ENCODE measurements at regions not wholly inside any gene's neighbourhood (a gene's known extent, or its start where the extent isn't known, plus 50 kb on each side); places are given as distances from the start of the nearest gene placed in this dataset.

GRCh38 chr6:106002005-106002404 is 84.1 kb upstream of the PRDM1 start:
- H3K4me3 ChIP-seq (ENCODE audit: low read depth, low read length) = no peak overlapping the region
- peaks cover 16% of the 10 kb centered on the region for H3K27me3 ChIP-seq (ENCODE audit: control insufficient read depth, insufficient read depth, low read length)
- H3K36me3 ChIP-seq (ENCODE audit: control insufficient read depth, insufficient read depth, low read length) = no peaks in the 10 kb centered on the region
- no peaks in the 10 kb centered on the region for H3K9me3 ChIP-seq (ENCODE audit: control insufficient read depth, insufficient read depth, low read length)
- H3K9ac ChIP-seq (ENCODE audit: low read depth, low read length) = no peak overlapping the region
- H3K4me1 ChIP-seq (ENCODE audit: control insufficient read depth, insufficient read depth, low read length) = peaks cover 34% of the 10 kb centered on the region

GRCh38 chr6:106000935-106001334 is 85.2 kb upstream of the PRDM1 start:
- no peak overlapping the region for H3K9ac ChIP-seq (ENCODE audit: low read depth, low read length)
- H3K9me3 ChIP-seq (ENCODE audit: control insufficient read depth, insufficient read depth, low read length) = no peaks in the 10 kb centered on the region
- peaks cover 27% of the 10 kb centered on the region for H3K27me3 ChIP-seq (ENCODE audit: control insufficient read depth, insufficient read depth, low read length)
- H3K4me1 ChIP-seq (ENCODE audit: control insufficient read depth, insufficient read depth, low read length) = peaks cover 32% of the 10 kb centered on the region
- no peak overlapping the region for H3K4me3 ChIP-seq (ENCODE audit: low read depth, low read length)
- no peaks in the 10 kb centered on the region for H3K36me3 ChIP-seq (ENCODE audit: control insufficient read depth, insufficient read depth, low read length)

- H3K9ac ChIP-seq (ENCODE audit: low read depth, low read length) = no peak overlapping the region
- H3K4me3 ChIP-seq (ENCODE audit: low read depth, low read length) = no peak overlapping the region
- peaks cover 58% of the 10 kb centered on the region for H3K27me3 ChIP-seq (ENCODE audit: control insufficient read depth, insufficient read depth, low read length)
- H3K9me3 ChIP-seq (ENCODE audit: control insufficient read depth, insufficient read depth, low read length) = no peaks in the 10 kb centered on the region
- peaks cover 12% of the 10 kb centered on the region for H3K4me1 ChIP-seq (ENCODE audit: control insufficient read depth, insufficient read depth, low read length)
- no peaks in the 10 kb centered on the region for H3K36me3 ChIP-seq (ENCODE audit: control insufficient read depth, insufficient read depth, low read length)
Measured at GRCh38 chr6:105997482-105997881, 88.7 kb upstream of the PRDM1 start.

- Histone ChIP-seq H3K9me3 (ENCODE audit: control insufficient read depth, insufficient read depth, low read length) (no peaks in the 10 kb centered on the region), H3K27me3 (ENCODE audit: control insufficient read depth, insufficient read depth, low read length) (peaks cover 75% of the 10 kb centered on the region), H3K4me3 (ENCODE audit: low read depth, low read length) (peak overlapping the region; percentile 59), H3K9ac (ENCODE audit: low read depth, low read length) (no peak overlapping the region), H3K36me3 (ENCODE audit: control insufficient read depth, insufficient read depth, low read length) (no peaks in the 10 kb centered on the region), H3K4me1 (ENCODE audit: control insufficient read depth, insufficient read depth, low read length) (peaks cover 11% of the 10 kb centered on the region)
Measured at GRCh38 chr6:105995391-105995865, 90.7 kb upstream of the PRDM1 start.

- H3K9ac ChIP-seq (ENCODE audit: low read depth, low read length) = no peak overlapping the region
- H3K4me3 ChIP-seq (ENCODE audit: low read depth, low read length) = peak overlapping the region; percentile 59
- no peaks in the 10 kb centered on the region for H3K36me3 ChIP-seq (ENCODE audit: control insufficient read depth, insufficient read depth, low read length)
- peaks cover 11% of the 10 kb centered on the region for H3K4me1 ChIP-seq (ENCODE audit: control insufficient read depth, insufficient read depth, low read length)
- no peaks in the 10 kb centered on the region for H3K9me3 ChIP-seq (ENCODE audit: control insufficient read depth, insufficient read depth, low read length)
- H3K27me3 ChIP-seq (ENCODE audit: control insufficient read depth, insufficient read depth, low read length) = peaks cover 81% of the 10 kb centered on the region
Measured at GRCh38 chr6:105994591-105995390, 91.3 kb upstream of the PRDM1 start.

GRCh38 chr6:105994118-105994590 is 92.0 kb upstream of the PRDM1 start:
- Histone ChIP-seq H3K36me3 (ENCODE audit: control insufficient read depth, insufficient read depth, low read length) (no peaks in the 10 kb centered on the region), H3K9ac (ENCODE audit: low read depth, low read length) (no peak overlapping the region), H3K9me3 (ENCODE audit: control insufficient read depth, insufficient read depth, low read length) (no peaks in the 10 kb centered on the region), H3K4me3 (ENCODE audit: low read depth, low read length) (peak overlapping the region; percentile 59), H3K27me3 (ENCODE audit: control insufficient read depth, insufficient read depth, low read length) (peaks cover 88% of the 10 kb centered on the region), H3K4me1 (ENCODE audit: control insufficient read depth, insufficient read depth, low read length) (peaks cover 11% of the 10 kb centered on the region)

GRCh38 chr6:105993341-105994117 is 92.6 kb upstream of the PRDM1 start:
- peak overlapping the region; percentile 59 for H3K4me3 ChIP-seq (ENCODE audit: low read depth, low read length)
- H3K9ac ChIP-seq (ENCODE audit: low read depth, low read length) = no peak overlapping the region
- peaks cover 93% of the 10 kb centered on the region for H3K27me3 ChIP-seq (ENCODE audit: control insufficient read depth, insufficient read depth, low read length)
- no peaks in the 10 kb centered on the region for H3K9me3 ChIP-seq (ENCODE audit: control insufficient read depth, insufficient read depth, low read length)
- H3K36me3 ChIP-seq (ENCODE audit: control insufficient read depth, insufficient read depth, low read length) = no peaks in the 10 kb centered on the region
- H3K4me1 ChIP-seq (ENCODE audit: control insufficient read depth, insufficient read depth, low read length) = peaks cover 11% of the 10 kb centered on the region

- Histone ChIP-seq H3K36me3 (ENCODE audit: control insufficient read depth, insufficient read depth, low read length) (no peaks in the 10 kb centered on the region), H3K4me3 (ENCODE audit: low read depth, low read length) (peak overlapping the region; percentile 59), H3K9me3 (ENCODE audit: control insufficient read depth, insufficient read depth, low read length) (no peaks in the 10 kb centered on the region), H3K27me3 (ENCODE audit: control insufficient read depth, insufficient read depth, low read length) (peaks cover 93% of the 10 kb centered on the region), H3K9ac (ENCODE audit: low read depth, low read length) (no peak overlapping the region), H3K4me1 (ENCODE audit: control insufficient read depth, insufficient read depth, low read length) (peaks cover 11% of the 10 kb centered on the region)
Measured at GRCh38 chr6:105992315-105992961, 93.7 kb upstream of the PRDM1 start.

- peaks cover 11% of the 10 kb centered on the region for H3K4me1 ChIP-seq (ENCODE audit: control insufficient read depth, insufficient read depth, low read length)
- H3K4me3 ChIP-seq (ENCODE audit: low read depth, low read length) = peak overlapping the region; percentile 59
- H3K36me3 ChIP-seq (ENCODE audit: control insufficient read depth, insufficient read depth, low read length) = no peaks in the 10 kb centered on the region
- no peak overlapping the region for H3K9ac ChIP-seq (ENCODE audit: low read depth, low read length)
- peaks cover 93% of the 10 kb centered on the region for H3K27me3 ChIP-seq (ENCODE audit: control insufficient read depth, insufficient read depth, low read length)
- no peaks in the 10 kb centered on the region for H3K9me3 ChIP-seq (ENCODE audit: control insufficient read depth, insufficient read depth, low read length)
Measured at GRCh38 chr6:105991561-105992314, 94.4 kb upstream of the PRDM1 start.

- Histone ChIP-seq H3K9me3 (ENCODE audit: control insufficient read depth, insufficient read depth, low read length) (no peaks in the 10 kb centered on the region), H3K9ac (ENCODE audit: low read depth, low read length) (no peak overlapping the region), H3K36me3 (ENCODE audit: control insufficient read depth, insufficient read depth, low read length) (no peaks in the 10 kb centered on the region), H3K4me1 (ENCODE audit: control insufficient read depth, insufficient read depth, low read length) (peaks cover 10% of the 10 kb centered on the region), H3K27me3 (ENCODE audit: control insufficient read depth, insufficient read depth, low read length) (peaks cover 93% of the 10 kb centered on the region), H3K4me3 (ENCODE audit: low read depth, low read length) (no peak overlapping the region)
Measured at GRCh38 chr6:105990151-105990550, 96.0 kb upstream of the PRDM1 start.

Measured in iPS-15b (cell line).